DND-41 (cell line): ENCODE measurements at regions not wholly inside any gene's neighbourhood (a gene's known extent, or its start where the extent isn't known, plus 50 kb on each side); places are given as distances from the start of the nearest gene placed in this dataset.

Source experiments
- EZH2 ChIP-seq: IDR thresholded peaks from 3 replicates; pipeline ENCODE4 v1.6.1; 2012; ENCODE audit warnings: borderline replicate concordance, low read depth, mild to moderate bottlenecking, moderate library complexity, low read length, inconsistent platforms; ENCODE audit not compliant: severe bottlenecking
- TF ChIP-seq, protein P1 (sequence below): IDR thresholded peaks from 2 replicates; pipeline ENCODE4 v1.5.1; 2012; ENCODE audit warnings: borderline replicate concordance, low read length, moderate library complexity, mild to moderate bottlenecking; ENCODE audit not compliant: poor library complexity, severe bottlenecking; ENCODE audit errors: extremely low read depth

DNA sequence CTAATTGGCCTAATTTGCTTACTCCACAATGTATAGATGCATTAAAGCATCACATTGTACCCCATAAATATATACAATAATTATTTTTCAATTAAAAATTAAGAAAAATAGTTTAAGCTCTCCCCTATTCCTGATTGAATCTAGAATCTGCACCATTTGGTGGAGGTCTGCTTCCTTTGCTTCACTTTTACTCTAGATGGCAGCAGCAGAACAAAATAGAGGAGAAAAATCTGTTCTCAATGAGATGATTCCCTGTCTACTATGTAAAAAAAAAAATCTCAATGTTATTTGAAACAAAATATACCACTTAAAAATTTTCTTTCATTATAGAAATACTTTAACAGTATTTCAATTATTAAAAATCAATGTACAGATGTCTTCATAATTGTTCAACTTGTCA, 109.6 kb upstream of the FXR1 start:
- TF ChIP-seq, protein P1, sequence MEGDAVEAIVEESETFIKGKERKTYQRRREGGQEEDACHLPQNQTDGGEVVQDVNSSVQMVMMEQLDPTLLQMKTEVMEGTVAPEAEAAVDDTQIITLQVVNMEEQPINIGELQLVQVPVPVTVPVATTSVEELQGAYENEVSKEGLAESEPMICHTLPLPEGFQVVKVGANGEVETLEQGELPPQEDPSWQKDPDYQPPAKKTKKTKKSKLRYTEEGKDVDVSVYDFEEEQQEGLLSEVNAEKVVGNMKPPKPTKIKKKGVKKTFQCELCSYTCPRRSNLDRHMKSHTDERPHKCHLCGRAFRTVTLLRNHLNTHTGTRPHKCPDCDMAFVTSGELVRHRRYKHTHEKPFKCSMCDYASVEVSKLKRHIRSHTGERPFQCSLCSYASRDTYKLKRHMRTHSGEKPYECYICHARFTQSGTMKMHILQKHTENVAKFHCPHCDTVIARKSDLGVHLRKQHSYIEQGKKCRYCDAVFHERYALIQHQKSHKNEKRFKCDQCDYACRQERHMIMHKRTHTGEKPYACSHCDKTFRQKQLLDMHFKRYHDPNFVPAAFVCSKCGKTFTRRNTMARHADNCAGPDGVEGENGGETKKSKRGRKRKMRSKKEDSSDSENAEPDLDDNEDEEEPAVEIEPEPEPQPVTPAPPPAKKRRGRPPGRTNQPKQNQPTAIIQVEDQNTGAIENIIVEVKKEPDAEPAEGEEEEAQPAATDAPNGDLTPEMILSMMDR, result peak; percentile 56
- no peak for TF ChIP-seq EZH2
